ENCODE measurements at regions not wholly inside any gene's neighbourhood (a gene's known extent, or its start where the extent isn't known, plus 50 kb on each side); places are given as distances from the start of the nearest gene placed in this dataset.

DNA sequence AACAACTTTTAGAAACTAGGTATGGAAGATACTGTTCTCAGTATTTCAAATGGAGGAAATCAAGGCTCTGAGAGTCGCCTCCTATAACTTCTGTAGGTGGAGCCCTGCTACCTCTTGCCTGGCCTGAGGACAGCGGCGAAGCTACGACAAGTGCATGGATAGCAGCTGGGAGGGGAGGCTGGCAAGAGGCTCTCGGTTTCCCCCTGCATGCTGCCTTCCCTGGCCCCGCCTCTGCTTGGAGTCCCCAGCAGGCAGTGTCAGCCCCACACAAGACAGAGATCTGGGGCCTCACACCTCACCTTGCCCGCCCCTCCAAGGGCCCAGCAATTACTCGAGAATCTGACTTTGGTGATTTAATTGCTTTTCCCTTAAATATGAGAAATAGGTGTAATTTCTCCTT, 107.6 kb upstream of the POU3F3 start:
- no peaks in the 10 kb centered on the region for H3F3A ChIP-seq (ENCODE audit: insufficient read depth)
- TF ChIP-seq EZH2 (IDR thresholded peaks at IDR 0.05; ENCODE audit: insufficient read depth, poor library complexity, severe bottlenecking), result no peak
- TF ChIP-seq EZH2phosphoT487 (IDR thresholded peaks at IDR 0.05; ENCODE audit: insufficient read depth, low read depth), result no peak
- DNase-seq, result no peak
- WGBS, 2 experiments (ENCODE audit: low coverage in 1 of 2, low lambda C conversion rate in 2 of 2, missing lambda C conversion rate in 2 of 2), result 54 to 62% methylated on average over 8 of the region's 8 CpGs
- H4K20me1 ChIP-seq (ENCODE audit: insufficient read depth), result no peaks in the 10 kb centered on the region
- H2AFZ ChIP-seq, result no peak overlapping the region
- no peak overlapping the region for H3K4me2 ChIP-seq (ENCODE audit: unreplicated experiment)
- H3K36me3 ChIP-seq (ENCODE audit: low read depth), result no peaks in the 10 kb centered on the region
- H3K9me3 ChIP-seq (ENCODE audit: low read depth), result no peaks in the 10 kb centered on the region
- no peak overlapping the region for H3K9ac ChIP-seq
- no peaks in the 10 kb centered on the region for H3K4me1 ChIP-seq (ENCODE audit: insufficient read depth)
- in situ Hi-C loops (cut with MboI), result no loop called here
- H3K4me3 ChIP-seq, result no peak overlapping the region
- H3K27ac ChIP-seq, result no peak overlapping the region
- H3K79me2 ChIP-seq (ENCODE audit: insufficient read depth), result no peaks in the 10 kb centered on the region
- no peaks in the 10 kb centered on the region for H3K9me2 ChIP-seq (ENCODE audit: insufficient read depth)
- H3K27me3 ChIP-seq (replicated peaks; ENCODE audit: insufficient read depth), result no peaks in the 10 kb centered on the region

DNA sequence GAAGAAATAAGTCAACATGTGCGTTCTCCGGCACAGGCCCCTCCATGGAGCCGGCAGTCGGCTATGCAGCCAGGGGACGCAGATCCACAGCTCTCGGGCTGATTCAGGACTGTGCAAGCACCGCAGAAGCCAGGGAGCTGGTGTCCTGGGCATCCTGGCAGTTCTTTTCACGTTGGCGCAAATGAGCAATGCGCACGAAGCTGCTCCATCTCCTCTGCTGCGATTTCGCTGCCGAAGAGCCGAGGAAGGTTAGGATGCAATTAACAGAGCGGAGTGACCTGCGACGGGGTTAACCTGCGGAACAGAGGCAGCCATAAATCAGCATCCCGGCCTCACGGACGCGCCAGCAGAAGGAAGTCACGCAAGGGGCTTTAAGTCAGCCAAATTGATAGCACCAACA, 107.1 kb upstream of the POU3F3 start:
- Histone ChIP-seq H3K9me3 (ENCODE audit: low read depth) (no peaks in the 10 kb centered on the region), H3K9me2 (ENCODE audit: insufficient read depth) (no peaks in the 10 kb centered on the region), H4K20me1 (ENCODE audit: insufficient read depth) (no peaks in the 10 kb centered on the region), H3F3A (ENCODE audit: insufficient read depth) (no peaks in the 10 kb centered on the region), H2AFZ (no peak overlapping the region), H3K9ac (no peak overlapping the region), H3K4me3 (no peak overlapping the region), H3K36me3 (ENCODE audit: low read depth) (no peaks in the 10 kb centered on the region), H3K27me3 (replicated peaks; ENCODE audit: insufficient read depth) (no peaks in the 10 kb centered on the region), H3K4me2 (ENCODE audit: unreplicated experiment) (no peak overlapping the region), H3K4me1 (ENCODE audit: insufficient read depth) (no peaks in the 10 kb centered on the region), H3K27ac (no peak overlapping the region), H3K79me2 (ENCODE audit: insufficient read depth) (no peaks in the 10 kb centered on the region)
- WGBS, 2 experiments (ENCODE audit: low coverage in 1 of 2, low lambda C conversion rate in 2 of 2, missing lambda C conversion rate in 2 of 2), result 61 to 63% methylated on average over 24 of the region's 24 CpGs
- DNase-seq, result no peak
- in situ Hi-C loops (cut with MboI), result no loop called here
- TF ChIP-seq EZH2 (IDR thresholded peaks at IDR 0.05; ENCODE audit: insufficient read depth, poor library complexity, severe bottlenecking), result no peak
- TF ChIP-seq EZH2phosphoT487 (IDR thresholded peaks at IDR 0.05; ENCODE audit: insufficient read depth, low read depth), result no peak

DNA sequence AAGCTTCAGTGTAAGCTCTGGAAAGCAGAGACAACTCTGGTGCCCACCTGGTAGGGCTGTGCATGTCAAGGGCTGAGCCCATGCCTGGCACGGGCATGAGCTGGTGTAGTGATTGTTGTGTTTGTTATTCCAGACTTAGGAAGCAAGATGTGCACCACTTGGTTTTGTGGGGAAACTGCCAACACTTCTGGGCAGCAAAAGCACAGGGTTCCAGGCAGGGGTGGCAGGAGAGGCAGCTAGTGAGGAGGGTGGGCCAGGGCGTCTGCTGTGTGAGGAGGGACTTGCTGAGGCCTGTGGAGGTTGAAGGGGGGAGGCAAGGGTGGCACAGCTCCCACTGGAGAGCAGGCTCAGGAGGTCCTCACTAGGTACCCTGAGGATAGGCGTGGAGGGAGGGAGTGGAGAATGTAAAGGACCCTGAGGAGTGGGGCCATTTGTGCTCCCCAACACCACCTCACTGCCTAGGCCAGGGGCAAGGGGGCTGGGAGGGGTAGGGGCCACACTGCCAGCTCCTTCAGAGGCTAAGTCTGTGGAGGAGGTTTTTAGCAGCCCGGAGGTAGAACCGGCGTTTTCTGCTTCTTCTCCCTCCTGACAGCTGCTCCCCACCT, 104.0 kb upstream of the POU3F3 start:
- H3K9ac ChIP-seq, result no peak overlapping the region
- no peak overlapping the region for H3K27ac ChIP-seq
- H3K36me3 ChIP-seq (ENCODE audit: low read depth), result no peaks in the 10 kb centered on the region
- H3F3A ChIP-seq (ENCODE audit: insufficient read depth), result no peaks in the 10 kb centered on the region
- H3K79me2 ChIP-seq (ENCODE audit: insufficient read depth), result no peaks in the 10 kb centered on the region
- in situ Hi-C loops (cut with MboI), result no loop called here
- H3K4me1 ChIP-seq (ENCODE audit: insufficient read depth), result no peaks in the 10 kb centered on the region
- no peaks in the 10 kb centered on the region for H3K27me3 ChIP-seq (replicated peaks; ENCODE audit: insufficient read depth)
- H3K4me2 ChIP-seq (ENCODE audit: unreplicated experiment), result no peak overlapping the region
- no peak overlapping the region for H3K4me3 ChIP-seq
- TF ChIP-seq EZH2 (IDR thresholded peaks at IDR 0.05; ENCODE audit: insufficient read depth, poor library complexity, severe bottlenecking), result no peak
- TF ChIP-seq EZH2phosphoT487 (IDR thresholded peaks at IDR 0.05; ENCODE audit: insufficient read depth, low read depth), result no peak
- no peaks in the 10 kb centered on the region for H3K9me2 ChIP-seq (ENCODE audit: insufficient read depth)
- no peak for DNase-seq
- no peaks in the 10 kb centered on the region for H3K9me3 ChIP-seq (ENCODE audit: low read depth)
- H4K20me1 ChIP-seq (ENCODE audit: insufficient read depth), result no peaks in the 10 kb centered on the region
- H2AFZ ChIP-seq, result no peak overlapping the region
- 11 to 17% methylated on average over 6 of the region's 6 CpGs for WGBS, 2 experiments (ENCODE audit: low coverage in 1 of 2, low lambda C conversion rate in 2 of 2, missing lambda C conversion rate in 2 of 2)

DNA sequence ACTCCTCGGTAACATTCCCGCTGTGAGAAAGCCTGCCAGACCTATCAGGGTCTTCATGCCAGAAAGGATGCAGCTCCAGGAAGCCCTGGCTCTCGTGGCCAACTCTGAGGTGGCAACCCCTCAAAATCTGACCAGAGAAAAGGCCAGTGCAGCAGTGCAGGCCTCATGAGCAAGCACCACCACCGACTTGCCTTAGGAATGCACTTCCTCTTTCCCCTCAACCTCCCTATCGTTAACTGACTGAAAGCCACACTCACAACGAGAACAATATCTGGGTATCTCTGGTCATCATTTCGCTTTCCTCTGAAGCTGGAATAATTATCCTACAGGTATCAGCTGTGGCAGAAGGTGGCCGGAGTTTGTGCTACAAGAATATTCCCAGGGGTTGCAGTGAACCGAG, 101.4 kb upstream of the POU3F3 start:
- H3K79me2 ChIP-seq (ENCODE audit: insufficient read depth), result no peaks in the 10 kb centered on the region
- TF ChIP-seq EZH2phosphoT487 (IDR thresholded peaks at IDR 0.05; ENCODE audit: insufficient read depth, low read depth) (no peak), EZH2 (IDR thresholded peaks at IDR 0.05; ENCODE audit: insufficient read depth, poor library complexity, severe bottlenecking) (no peak)
- WGBS, 2 experiments (ENCODE audit: low coverage in 1 of 2, low lambda C conversion rate in 2 of 2, missing lambda C conversion rate in 2 of 2), result 59 to 60% methylated on average over 9 of the region's 9 CpGs
- H3K36me3 ChIP-seq (ENCODE audit: low read depth), result no peaks in the 10 kb centered on the region
- in situ Hi-C loops (cut with MboI), result no loop called here
- H3K4me3 ChIP-seq, result no peak overlapping the region
- H3K4me2 ChIP-seq (ENCODE audit: unreplicated experiment), result no peak overlapping the region
- no peak overlapping the region for H3K27ac ChIP-seq
- H2AFZ ChIP-seq, result no peak overlapping the region
- no peaks in the 10 kb centered on the region for H3K9me3 ChIP-seq (ENCODE audit: low read depth)
- no peaks in the 10 kb centered on the region for H3F3A ChIP-seq (ENCODE audit: insufficient read depth)
- no peak for DNase-seq
- no peaks in the 10 kb centered on the region for H3K27me3 ChIP-seq (replicated peaks; ENCODE audit: insufficient read depth)
- no peaks in the 10 kb centered on the region for H3K9me2 ChIP-seq (ENCODE audit: insufficient read depth)
- H3K9ac ChIP-seq, result no peak overlapping the region
- no peaks in the 10 kb centered on the region for H4K20me1 ChIP-seq (ENCODE audit: insufficient read depth)
- H3K4me1 ChIP-seq (ENCODE audit: insufficient read depth), result no peaks in the 10 kb centered on the region

Measured in GM23248 (cell line).